A673 (cell line): ENCODE measurements at regions not wholly inside any gene's neighbourhood (a gene's known extent, or its start where the extent isn't known, plus 50 kb on each side); places are given as distances from the start of the nearest gene placed in this dataset.

Source experiments
- BruUV-seq: library from RNA; stranded (reverse); fragments of 400-500 nt; replicated peaks from 2 replicates; lab custom pipeline; 2021; lab: Mats Ljungman, UMichigan
- CTCF ChIA-PET: fragments of 300-600 bp; sonication (Branson Sonifier 250); formaldehyde crosslinking; loops from one replicate; lab custom pipeline; 2022; ENCODE audit warnings: antibody characterized with exemption; lab: Charles Lee
- POLR2A ChIA-PET: fragments of 300-600 bp; sonication (Branson Sonifier 250); formaldehyde crosslinking; loops from one replicate; lab custom pipeline; 2022; ENCODE audit warnings: antibody characterized with exemption; ENCODE audit not compliant: low non-redundant PET; lab: Charles Lee
- DNase-seq: peaks from one replicate; pipeline ENCODE4 v3.0.0-alpha.2; 2015; ENCODE audit warnings: low spot score
- H3K27ac ChIP-seq: fragments of 200-600 bp; sonication (generic); 2 replicates; pipeline ENCODE4 v1.5.1; 2016; ENCODE audit warnings: mixed run types, low read depth, mild to moderate bottlenecking, mixed read lengths, antibody characterized with exemption, low read length; ENCODE audit not compliant: poor library complexity, severe bottlenecking
- H3K27me3 ChIP-seq: fragments of 200-600 bp; sonication (generic); replicated peaks from 2 replicates; pipeline ENCODE4 v1.6.1; 2017; ENCODE audit warnings: mixed run types, low read depth, mild to moderate bottlenecking, mixed read lengths, antibody characterized with exemption, low read length; ENCODE audit not compliant: insufficient read depth, poor library complexity
- H3K36me3 ChIP-seq: fragments of 200-600 bp; sonication (generic); 2 replicates; pipeline ENCODE4 v1.6.1; 2016; ENCODE audit warnings: mixed run types, mild to moderate bottlenecking, mixed read lengths, antibody characterized with exemption, low read length; ENCODE audit not compliant: insufficient read depth, poor library complexity, severe bottlenecking
- H3K4me1 ChIP-seq: fragments of 200-600 bp; sonication (generic); 2 replicates; pipeline ENCODE4 v1.6.1; 2017; ENCODE audit warnings: mixed run types, mild to moderate bottlenecking, mixed read lengths, antibody characterized with exemption, low read length; ENCODE audit not compliant: insufficient read depth, poor library complexity, severe bottlenecking
- H3K4me3 ChIP-seq: fragments of 200-600 bp; sonication (generic); 2 replicates; pipeline ENCODE4 v1.5.1; 2016; ENCODE audit warnings: low read depth, mixed run types, mild to moderate bottlenecking, mixed read lengths, low read length; ENCODE audit not compliant: poor library complexity, severe bottlenecking
- H3K9me3 ChIP-seq: fragments of 200-600 bp; sonication (generic); 2 replicates; pipeline ENCODE4 v1.6.1; 2016; ENCODE audit warnings: mixed run types, low read depth, mild to moderate bottlenecking, mixed read lengths, antibody characterized with exemption, low read length; ENCODE audit not compliant: poor library complexity, severe bottlenecking
- EZH2 ChIP-seq: fragments of 200-600 bp; sonication (generic); IDR thresholded peaks from 2 replicates; pipeline ENCODE4 v1.6.1; 2017; ENCODE audit warnings: borderline replicate concordance, low read depth, mild to moderate bottlenecking, mixed read lengths, antibody characterized with exemption, low read length; ENCODE audit not compliant: poor library complexity, severe bottlenecking
- intact Hi-C: fragments of 100-400 bp; cut with micrococcal nuclease; formaldehyde crosslinking; loops from one replicate; pipeline ENCODE4 v1.10.0; 2022; ENCODE audit not compliant: unreplicated experiment
- TF ChIP-seq, protein P1 (sequence below): fragments of 300-800, 200-600 bp; sonication (generic); conservative IDR thresholded peaks from 2 replicates; pipeline ENCODE4 v1.5.1; 2017; ENCODE audit warnings: low read depth, mild to moderate bottlenecking, antibody characterized with exemption, low read length, moderate library complexity, mixed read lengths

DNA sequence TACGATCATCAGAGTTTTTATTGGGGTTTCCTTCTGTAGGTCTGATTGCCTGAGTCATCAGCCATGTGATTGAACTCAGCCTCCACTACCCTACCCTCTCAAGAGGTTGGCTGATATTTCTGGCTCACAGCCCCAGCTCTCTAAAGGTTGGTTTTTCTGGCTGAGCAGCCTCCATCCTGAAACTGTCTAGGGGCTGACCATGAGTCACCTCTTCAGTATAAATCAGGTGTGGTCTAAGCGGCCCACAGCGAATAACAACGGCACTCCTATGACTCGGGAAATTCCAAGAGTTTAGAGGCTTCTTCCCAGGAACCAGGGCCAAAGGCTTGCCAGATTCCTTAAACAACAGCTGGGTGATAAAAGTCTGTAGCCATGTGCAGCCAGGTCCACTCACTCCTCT lies 115.5 kb downstream of the SOD2 start:
- H3K27me3 ChIP-seq = peaks cover 3% of the 10 kb centered on the region
- H3K4me1 ChIP-seq = no peaks in the 10 kb centered on the region
- no peak overlapping the region for H3K4me3 ChIP-seq
- POLR2A ChIA-PET = no interaction called here
- TF ChIP-seq, protein P1, sequence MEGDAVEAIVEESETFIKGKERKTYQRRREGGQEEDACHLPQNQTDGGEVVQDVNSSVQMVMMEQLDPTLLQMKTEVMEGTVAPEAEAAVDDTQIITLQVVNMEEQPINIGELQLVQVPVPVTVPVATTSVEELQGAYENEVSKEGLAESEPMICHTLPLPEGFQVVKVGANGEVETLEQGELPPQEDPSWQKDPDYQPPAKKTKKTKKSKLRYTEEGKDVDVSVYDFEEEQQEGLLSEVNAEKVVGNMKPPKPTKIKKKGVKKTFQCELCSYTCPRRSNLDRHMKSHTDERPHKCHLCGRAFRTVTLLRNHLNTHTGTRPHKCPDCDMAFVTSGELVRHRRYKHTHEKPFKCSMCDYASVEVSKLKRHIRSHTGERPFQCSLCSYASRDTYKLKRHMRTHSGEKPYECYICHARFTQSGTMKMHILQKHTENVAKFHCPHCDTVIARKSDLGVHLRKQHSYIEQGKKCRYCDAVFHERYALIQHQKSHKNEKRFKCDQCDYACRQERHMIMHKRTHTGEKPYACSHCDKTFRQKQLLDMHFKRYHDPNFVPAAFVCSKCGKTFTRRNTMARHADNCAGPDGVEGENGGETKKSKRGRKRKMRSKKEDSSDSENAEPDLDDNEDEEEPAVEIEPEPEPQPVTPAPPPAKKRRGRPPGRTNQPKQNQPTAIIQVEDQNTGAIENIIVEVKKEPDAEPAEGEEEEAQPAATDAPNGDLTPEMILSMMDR = no peak
- no peak for TF ChIP-seq EZH2
- H3K9me3 ChIP-seq = no peaks in the 10 kb centered on the region
- no peak overlapping the region for H3K27ac ChIP-seq
- H3K36me3 ChIP-seq = no peaks in the 10 kb centered on the region
- no TSS peak for BruUV-seq
- no peak for DNase-seq
- CTCF ChIA-PET = no interaction called here
- intact Hi-C loops = no loop called here

DNA sequence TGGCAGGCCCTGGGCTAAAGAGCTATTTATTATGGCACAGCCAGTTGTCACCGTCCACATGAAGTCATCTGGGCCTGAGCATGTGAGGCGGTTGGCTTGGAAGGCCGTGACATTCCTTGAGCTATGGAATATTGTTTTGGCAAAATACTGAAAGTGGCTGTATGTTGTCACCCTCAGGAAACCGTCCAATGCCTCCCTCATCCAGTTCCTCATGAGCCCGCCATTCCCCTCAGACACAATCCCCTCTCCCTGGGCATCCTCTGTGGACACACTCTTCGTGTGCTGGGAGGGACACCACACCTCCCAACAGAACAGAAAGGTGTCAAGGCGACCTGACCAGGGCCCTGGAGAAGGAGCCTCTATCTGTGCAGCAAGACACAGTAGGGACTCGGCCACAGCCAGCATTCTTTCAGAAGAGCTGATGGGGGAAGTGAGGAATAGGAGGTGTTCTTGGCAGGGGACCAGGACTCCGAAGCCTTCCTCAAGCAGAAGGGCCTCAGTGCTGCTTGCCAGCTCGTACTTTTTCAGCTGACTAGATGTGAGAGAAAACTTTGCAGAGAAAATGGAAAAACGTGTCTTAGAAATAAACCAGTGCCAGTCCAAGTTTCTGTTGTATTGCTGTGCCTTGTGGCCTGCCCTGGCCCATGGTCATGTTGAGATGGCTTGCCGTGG lies 120.5 kb downstream of the SOD2 start:
- no peak overlapping the region for H3K4me3 ChIP-seq
- no peaks in the 10 kb centered on the region for H3K9me3 ChIP-seq
- no peak for DNase-seq
- peaks cover 3% of the 10 kb centered on the region for H3K27me3 ChIP-seq
- ChIA-PET POLR2A (no interaction called here), CTCF (interaction anchor here (0.6 kb wide), 1 partner anchor 66 kb away, joined by 3 read pairs; no protein-coding TSS in a partner anchor)
- intact Hi-C loops = no loop called here
- no TSS peak for BruUV-seq
- no peak overlapping the region for H3K27ac ChIP-seq
- no peaks in the 10 kb centered on the region for H3K4me1 ChIP-seq
- H3K36me3 ChIP-seq = no peaks in the 10 kb centered on the region
- no peak for TF ChIP-seq EZH2
- TF ChIP-seq, protein P1 = no peak

DNA sequence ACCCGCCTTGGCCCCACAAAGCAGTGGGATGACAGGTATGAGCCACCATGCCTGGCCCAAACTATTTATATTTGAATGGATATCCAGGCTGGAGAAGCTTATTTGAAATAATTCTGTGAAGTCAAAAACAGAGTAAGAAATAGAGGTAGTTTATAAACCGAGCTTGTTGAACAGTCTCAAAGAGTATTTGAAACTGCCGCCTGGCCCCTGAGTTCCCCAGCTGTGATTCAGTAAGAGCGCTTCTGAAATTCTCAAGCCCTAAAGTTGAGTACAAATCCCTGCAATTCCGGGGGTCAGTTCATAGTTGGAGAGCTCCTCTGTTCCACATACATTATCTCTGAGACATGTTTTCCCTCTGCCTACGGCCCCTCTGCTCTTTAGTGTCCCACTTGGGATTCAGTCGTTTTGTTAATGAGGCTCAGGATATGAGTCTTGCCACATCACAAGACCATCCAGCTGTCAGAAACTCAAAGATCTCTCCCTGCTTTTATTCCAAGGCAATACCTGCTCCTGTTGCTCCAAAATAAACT lies 127.8 kb downstream of the SOD2 start:
- TF ChIP-seq, protein P1 = no peak
- no peak for TF ChIP-seq EZH2
- Histone ChIP-seq H3K27ac (no peak overlapping the region), H3K36me3 (no peaks in the 10 kb centered on the region), H3K4me1 (no peaks in the 10 kb centered on the region), H3K9me3 (no peaks in the 10 kb centered on the region), H3K4me3 (no peak overlapping the region), H3K27me3 (no peaks in the 10 kb centered on the region)
- BruUV-seq = no TSS peak
- no peak for DNase-seq
- POLR2A ChIA-PET = no interaction called here
- CTCF ChIA-PET = no interaction called here
- intact Hi-C loops = no loop called here
